ENCODE measurements at regions not wholly inside any gene's neighbourhood (a gene's known extent, or its start where the extent isn't known, plus 50 kb on each side); places are given as distances from the start of the nearest gene placed in this dataset.
A peak's percentile ranks its signal among the peaks of the same experiment; 100 is the strongest.
"Not testable (repeated sequence)": the region's sequence is repeated elsewhere in the genome, so short reads cannot be mapped to it uniquely, and the experiment has no call there.

DNA sequence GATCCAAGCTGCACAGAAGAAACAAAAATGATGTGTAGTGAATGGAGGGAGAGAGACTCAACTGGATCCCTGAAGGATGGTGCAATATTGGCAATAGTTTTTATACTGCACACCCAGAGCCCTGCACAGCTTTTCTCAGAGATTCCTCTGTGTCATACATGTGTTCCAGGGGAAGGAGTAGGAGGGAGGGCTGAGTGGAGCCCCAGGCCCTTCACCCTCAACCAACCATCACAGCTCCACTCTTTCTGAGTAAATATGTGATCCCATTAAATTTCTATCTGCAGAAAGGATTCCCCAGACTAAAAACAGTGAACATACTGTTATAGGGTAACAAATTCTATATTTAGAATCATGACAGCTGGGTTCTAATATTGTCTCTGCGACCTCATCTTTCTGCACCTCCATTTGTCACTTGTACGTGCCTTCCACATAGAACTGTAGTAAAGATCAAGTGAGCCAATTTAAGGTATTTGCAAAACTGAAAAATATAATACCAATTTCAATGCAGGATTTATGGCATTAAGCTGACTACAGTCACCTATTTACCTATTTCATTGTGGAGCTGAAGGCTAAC, 421.4 kb upstream of the NRSN1 start:
- no peak for DNase-seq

DNA sequence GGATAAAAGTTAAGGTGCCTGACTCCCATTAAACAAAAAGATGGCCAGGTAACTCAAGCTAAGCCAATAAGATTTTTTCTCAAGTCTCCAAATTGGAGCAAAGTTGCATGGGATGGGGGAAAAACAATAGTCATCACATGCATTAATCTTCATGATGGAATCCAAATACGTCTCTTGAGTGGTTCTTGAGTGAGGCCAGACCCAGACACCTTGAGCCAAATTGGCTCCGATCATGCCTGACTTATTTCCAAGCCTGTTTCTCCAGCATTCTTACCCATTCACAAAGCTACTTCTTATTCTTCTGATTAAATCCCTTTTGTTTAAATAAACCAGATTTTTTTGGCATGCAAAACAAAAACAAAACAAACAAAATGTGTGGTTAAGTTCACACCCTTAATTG, 420.3 kb upstream of the NRSN1 start:
- no peak for DNase-seq

DNA sequence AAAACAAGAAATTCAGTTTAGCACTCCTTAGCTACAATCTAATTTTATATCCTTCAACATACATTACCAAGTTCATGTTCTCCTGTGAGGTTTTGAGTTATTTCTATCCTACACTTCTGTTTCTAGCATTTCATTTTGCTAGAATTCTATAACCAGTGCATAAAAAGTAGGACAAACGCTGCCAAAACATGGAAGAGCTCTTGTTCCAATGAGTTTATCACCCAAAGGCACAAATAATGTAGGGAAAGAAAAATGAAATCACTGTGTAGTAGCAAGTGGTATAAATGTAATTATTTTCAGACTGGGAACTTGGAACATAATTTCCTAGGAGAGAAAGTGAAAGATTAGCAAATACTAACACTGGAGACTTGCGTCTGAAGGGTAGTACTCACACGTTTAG, 413.3 kb upstream of the NRSN1 start:
- DNase-seq: no peak

DNA sequence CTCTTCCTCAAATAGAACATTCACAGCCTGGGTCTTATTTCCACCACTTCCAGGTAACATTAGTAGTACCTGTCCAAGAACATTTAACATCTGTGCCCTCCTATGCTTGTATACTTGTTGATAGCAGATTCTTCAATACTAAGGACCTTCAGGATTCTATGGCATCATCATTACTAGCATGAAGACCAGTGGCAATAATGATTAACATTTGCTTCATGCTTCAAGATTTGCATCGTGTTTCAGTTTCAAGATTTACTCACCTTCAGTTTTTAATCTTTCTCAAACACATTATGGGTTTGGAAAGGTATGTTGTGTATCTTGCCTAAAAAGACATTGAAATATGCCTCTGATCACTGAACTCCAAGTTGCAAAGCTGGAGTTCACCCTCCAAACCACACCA, 412.8 kb upstream of the NRSN1 start:
- DNase-seq: peak; percentile 1

DNA sequence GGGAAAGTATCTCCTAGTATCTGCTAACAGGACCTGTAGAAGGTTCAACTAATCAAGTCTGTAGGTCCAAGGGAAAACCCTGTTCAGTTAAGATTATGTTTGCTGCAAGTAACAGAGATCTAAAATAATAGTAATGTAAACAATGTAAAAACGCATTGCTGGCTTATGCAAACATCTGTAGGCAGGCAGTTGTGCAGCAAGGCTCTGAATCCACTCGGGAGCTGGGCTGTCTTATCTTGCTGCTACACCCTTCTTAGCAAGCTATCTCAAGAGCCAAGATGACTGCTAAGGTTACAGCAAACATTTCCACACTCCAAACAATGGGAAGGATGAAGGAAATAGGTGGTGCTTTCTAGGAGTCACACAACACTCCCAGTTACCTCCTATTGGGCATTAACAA, 397.3 kb upstream of the NRSN1 start:
- no peak for DNase-seq

DNA sequence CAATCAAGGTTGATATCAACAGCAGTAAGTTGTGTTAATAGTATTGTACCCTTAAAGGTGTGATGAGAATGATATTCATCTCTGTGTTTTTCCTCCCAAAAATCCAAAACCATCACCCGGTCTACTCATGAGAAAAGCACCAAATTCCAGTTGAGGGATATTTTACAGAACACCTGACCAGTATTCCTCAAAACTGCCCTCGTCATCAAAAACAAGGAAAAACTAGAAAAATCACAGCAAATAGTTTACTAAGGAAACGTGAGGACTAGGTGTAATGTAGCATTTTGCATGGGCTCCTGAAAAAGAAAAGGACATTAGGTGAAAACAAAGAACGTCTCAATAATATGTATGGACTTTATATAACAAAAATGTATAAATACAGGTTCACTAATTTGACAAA, 394.4 kb upstream of the NRSN1 start:
- no peak for DNase-seq

DNA sequence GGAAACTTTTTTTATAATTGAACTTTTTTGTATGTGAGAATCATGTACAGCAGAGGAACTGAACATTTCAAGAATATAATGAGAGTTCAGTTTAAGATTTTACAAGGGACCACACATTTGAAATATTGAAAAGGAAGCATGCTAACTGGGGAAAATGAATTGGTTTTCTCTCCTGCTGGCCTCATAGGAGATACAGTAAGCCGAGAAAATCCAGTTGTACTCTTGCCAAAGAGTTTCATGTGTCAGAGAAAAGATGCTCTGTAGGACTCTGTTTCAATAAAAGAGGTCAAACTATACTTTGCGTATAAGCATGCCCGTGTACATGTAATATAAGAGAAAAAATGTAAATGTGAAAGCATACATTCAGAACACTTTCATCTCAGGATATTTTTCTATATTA, 393.5 kb upstream of the NRSN1 start:
- no peak for DNase-seq

DNA sequence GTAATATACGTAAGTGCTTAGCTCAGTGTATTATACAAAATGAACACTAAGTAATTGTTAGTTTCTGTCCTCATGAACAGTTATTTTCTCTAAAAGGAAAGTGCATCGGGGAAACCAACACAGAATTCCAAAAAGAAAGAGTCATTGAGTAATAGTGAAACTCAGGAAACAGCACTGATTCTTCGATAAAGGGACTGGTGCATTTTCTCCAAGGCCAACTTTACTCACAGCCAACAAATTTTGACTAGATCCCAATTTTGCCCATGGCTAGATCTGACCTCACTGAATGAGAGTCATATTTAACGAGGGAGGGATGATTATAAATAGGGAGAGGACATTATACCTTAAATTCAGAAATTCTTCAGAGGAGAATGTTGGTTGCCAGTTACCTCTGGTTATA, 390.9 kb upstream of the NRSN1 start:
- no peak for DNase-seq

DNA sequence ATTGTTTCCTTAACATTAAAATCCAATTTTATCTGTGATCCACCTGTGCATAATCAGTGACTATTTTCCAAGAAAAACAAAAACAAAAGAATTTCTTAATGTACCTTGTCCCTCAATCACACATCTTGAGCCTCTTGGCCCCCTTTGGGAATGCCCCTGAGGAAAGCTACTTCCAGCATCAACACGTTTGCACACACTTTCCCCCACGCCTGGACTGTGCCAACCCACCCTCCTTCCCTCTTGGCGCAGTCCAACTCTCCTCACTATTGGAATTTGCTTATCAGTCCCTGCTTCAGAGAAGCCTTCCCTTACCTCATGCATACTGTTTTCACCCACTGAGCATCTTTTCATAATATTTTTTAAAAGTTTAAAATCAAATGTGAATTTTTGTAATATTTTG, 389.4 kb upstream of the NRSN1 start:
- DNase-seq: no peak

DNA sequence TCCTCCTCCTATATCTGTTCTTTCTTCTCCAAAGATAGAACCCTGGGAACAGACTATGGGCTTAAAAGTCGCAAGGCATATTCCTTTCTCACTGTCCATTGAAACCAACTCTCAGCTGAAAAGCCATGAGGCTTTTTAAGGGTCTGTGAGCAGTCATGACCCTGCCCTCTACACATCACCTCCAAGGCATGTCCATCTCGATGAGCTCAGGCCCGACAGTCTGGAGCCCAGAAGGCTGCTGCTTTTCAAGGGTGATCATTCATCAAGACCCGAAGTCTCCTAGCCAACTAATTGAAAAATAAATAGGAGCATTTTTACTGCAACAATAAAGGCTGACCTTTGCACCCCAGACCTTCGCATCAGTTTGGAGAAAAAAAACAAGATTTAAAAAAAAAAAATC, 378.8 kb upstream of the NRSN1 start:
- DNase-seq: no peak

DNA sequence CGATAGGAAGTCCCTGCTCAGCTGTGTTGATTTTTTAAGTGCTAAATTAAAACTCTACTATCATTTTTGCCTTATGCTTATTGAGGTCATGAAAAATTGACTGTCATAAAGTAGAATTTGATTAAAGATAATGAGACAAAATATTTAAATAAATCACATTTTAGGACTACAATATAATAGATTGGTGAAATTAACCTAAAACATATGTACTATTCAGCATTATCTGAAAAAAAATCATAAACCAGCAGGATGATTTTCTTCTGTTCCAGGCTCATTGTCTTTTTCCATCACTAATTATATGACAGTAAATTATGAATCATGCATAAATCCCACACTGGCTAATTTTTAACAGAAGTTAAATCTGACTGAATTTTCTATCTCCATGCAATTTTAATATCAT, 373.6 kb upstream of the NRSN1 start:
- no peak for DNase-seq

DNA sequence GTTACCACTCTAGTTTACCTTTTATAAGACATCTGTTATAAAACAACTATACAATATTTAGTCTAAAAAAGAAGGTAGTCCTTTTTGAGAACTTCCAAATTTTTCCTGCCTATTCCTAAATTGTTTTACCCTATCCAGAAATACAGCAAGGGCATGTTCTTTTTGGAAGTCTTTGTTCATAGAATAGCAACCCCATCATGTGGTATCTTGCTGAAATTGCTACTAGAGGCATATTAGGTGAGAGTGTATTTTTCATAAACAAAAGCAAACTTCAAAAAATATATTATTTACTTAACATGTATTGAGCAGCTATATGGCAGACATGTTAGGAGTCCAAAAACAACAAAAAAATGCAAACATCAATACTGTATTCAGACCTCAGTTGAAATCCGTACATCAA, 371.8 kb upstream of the NRSN1 start:
- DNase-seq: no peak

DNA sequence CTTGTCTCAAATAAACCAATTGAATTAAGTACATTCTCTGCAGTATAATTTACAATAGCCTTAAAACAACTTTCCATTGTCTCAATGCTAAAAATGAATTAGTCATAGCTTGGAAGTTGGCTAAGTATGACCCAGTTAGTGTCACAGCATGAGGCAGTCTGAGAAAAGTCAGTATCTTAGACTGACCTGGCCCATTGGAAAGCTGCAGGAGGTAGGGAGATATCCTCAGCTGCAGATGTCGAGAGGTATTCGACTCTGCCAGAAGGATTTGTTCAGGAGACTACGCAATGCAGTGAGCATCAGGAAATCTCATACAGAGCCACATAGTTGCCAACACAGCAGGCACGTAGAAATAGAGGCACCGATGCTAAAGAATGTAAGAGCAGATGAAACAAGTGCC, 350.9 kb upstream of the NRSN1 start:
- no peak for DNase-seq

DNA sequence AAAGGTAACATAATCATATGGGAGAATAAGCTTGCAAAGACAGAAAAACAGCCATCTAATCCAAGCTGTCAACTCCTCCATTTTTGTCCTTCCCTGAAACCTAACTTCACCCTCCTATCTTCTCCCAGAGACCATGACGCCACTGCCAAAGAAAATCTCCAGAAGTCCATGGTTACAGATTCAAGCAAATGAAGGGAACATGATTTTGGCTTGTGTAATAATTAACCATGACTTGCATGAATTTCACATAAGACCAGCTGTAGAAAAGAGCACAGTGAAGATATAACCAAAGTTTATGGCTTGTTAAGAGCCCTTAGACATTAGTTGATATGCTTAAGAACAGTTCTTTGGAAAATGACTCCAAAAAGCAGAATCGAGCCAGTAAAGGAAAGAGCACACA, 342.1 kb upstream of the NRSN1 start:
- no peak for DNase-seq

DNA sequence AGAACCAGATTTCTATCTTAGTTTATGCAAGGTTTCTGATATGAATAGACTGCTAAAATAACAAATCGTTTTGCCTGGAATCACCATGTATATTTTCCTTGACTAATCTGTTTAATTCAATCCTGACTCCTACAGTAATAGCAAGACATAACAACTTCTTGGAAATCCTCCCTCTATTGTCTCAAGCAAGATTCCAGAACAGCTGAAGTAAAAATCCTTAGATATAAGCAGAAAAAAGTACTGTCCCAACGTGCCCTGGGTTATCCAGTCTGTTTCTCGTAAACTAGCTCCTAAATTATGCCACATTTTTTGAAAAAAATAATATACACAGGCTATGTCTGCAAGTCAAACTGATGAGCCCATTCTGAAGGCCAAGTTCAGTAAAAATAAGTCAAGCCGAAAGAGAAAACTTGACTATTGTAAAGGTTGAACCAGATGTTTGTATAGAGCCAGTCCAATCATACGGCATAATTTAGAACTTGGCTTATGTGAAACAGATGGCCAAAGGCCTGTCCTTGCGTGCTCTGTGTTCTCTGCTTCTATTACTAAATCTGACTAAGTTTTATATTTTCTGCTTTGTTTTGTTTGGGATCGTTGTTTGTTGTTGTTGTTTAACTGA, 341.6 kb upstream of the NRSN1 start:
- no peak for DNase-seq

DNA sequence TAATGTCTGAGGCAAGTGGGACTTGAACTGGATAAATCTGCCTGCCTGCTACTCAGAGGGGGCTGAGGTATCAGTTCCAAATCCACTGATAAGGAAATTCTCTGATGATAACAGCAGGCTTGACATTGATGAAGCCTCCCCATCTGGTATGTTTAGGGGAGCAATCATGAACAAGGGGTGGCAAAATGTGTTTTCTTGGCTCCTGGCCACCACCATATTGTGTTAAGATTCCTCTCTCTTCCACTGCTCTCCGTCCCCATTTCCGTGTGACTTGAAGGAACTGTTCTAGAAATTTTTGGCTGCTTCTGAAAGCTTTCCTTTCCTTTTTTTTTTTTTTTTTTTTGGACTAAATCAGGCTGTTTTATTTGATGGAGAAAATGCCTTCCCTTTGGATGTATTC, 335.3 kb upstream of the NRSN1 start:
- no peak for DNase-seq

DNA sequence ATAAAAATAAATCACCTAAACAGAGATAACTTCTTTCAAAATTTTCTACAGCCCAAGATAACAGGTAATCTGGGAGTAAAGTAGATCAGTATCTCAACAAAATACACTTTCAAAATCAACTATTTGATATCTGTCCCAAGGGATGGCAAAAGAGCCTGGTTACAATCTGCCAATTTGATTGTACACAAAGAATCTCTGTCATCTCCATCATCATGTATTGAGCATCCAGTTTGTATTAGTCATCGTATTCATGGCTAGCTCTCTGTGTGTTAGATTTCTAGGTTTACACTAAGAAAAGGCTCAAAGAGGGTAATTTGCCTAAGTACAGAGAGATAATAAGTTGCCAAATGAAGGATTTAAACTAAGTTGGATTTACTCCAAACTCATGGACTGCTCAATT, 329.0 kb upstream of the NRSN1 start:
- DNase-seq: no peak

DNA sequence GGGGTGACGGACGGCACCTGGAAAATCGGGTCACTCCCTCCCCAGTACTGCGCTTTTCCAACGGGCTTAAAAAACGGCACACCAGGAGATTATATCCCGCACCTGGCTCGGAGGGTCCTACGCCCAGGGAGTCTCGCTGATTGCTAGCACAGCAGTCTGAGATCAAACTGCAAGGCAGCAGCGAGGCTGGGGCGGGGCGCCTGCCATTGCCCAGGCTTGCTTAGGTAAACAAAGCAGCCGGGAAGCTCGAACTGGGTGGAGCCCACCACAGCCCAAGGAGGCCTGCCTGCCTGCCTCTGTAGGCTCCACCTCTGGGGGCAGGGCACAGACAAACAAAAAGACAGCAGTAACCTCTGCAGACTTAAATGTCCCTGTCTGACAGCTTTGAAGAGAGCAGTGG, 321.7 kb upstream of the NRSN1 start:
- not testable (repeated sequence) for DNase-seq

DNA sequence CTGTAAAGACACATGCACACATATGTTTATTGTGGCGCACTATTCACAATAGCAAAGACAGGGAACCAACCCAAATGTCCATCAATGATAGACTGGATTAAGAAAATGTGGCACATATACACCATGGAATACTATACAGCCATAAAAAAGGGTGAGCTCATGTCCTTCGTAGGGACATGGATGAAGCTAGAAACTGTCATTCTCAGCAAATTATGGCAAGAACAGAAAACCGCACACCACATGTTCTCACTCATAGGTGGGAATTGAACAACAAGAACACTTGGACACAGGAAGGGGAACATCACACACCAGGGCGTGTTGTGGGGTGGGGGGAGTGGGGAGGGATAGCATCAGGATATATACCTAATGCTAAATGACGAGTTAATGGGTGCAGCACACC, 304.9 kb upstream of the NRSN1 start:
- not testable (repeated sequence) for DNase-seq

DNA sequence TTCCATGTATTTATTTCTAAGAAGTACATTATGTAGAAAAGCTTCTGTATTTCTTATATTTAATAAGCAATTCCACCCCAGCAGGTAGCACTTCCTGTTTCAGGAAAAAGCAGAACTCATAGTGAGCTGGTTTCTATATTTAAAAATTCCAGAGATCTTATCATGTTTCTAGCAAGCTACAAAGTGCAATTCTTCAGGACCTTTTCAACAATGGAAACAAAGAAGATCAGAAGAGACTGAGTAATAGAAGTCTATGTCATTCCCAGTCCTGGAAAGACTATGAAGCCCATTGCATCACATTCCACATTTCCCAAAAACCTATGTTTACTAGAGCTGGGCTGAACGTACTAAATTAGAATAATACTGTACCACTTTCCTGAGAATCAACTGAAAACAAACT, 302.6 kb upstream of the NRSN1 start:
- DNase-seq: no peak

DNA sequence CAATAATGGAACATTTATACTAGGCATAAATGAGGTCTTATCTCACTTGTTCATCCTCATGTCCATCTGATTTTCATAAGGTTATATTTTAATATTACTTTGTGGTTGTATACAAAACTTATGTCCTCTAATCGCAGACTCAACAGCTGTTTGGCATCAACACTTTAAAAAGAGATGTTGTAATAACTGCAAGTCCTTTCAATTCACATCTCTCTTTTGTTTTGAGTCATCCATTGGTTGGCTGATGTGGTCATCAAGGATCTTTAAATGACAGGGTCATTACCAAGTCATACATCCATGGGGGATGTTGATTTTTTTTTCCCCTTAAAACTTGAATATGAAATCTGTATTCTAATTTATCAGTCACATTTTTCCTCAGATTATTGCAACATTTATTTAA, 299.4 kb upstream of the NRSN1 start:
- peak; percentile 1 for DNase-seq

DNA sequence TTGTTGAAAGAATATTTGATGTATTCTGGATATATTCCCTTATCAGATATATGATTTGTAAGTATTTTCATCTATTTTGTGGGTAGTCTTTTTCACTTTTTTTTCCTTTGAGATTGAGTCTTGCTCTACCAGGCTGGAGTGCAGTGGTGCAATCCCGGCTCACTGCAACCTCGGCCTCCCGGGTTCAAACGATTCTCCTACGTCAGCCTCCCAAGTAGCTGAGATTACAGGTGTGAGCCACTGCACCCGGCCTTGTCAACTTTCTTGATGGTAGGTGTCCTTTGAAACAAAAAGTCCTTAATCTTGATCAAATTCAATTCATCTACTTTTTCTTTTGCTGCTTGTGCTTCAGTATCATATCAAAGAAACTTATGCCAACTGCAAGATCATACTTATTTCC, 297.2 kb upstream of the NRSN1 start:
- no peak for DNase-seq

DNA sequence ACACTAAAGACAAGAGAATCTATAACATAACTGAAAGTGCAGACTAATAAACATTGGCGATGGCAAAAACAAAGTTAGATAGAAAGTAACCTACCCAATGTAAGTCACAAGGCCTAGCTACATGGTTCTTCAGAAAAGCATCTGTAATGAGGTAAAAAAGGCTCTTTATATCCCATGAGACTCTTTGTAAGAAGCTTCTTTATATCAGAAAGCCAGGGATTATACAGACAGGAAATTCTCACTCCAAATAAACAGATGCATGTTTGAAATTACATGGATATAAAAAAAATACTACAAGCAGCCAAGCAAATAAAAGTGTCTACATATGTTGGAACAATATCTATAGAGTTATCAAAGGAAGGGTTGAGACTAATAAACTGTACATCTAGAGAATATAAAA, 284.9 kb upstream of the NRSN1 start:
- no peak for DNase-seq

DNA sequence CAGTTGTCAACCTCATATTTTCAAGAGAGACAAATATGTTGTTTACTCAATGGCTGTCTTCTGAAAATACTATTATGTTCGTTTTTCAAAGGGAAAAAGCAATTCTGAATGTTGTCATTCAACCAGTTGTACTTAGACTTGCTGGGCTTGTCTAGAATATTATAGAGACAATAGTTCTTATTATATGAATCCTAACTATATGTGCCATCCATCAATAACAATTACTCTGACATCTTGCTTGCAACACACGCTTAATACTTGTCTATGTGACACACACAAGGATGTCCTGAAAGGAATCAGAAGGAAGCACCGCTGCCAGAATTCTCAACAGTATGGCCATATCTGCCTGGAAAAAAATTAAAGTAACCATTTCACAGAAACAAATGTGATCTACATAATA, 283.3 kb upstream of the NRSN1 start:
- DNase-seq: no peak

DNA sequence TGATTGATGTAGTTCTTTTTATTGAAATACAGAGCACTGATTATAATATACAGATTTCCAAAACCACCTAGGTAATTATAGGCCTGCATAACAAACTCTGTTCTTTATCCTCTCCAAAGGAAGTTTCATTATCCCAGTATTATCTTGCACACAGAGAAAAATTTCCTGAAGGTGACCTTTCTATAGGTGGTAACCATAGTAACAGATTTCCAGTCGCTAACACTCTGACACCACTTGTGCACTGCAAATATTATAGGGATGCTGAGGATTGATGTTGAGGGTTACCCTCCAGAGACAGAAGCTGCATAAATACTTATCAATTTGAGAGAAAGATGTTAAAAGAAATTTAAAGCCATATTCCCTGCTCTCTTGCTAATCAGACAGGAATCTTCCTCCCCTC, 274.5 kb upstream of the NRSN1 start:
- no peak for DNase-seq
